Common myeloid progenitor, CD34-positive (primary cell): ENCODE measurements at regions not wholly inside any gene's neighbourhood (a gene's known extent, or its start where the extent isn't known, plus 50 kb on each side); places are given as distances from the start of the nearest gene placed in this dataset.

ENCODE experiments used
- CTCF ChIA-PET: fragments of 350-600 bp; sonication (Branson Sonifier 250); formaldehyde crosslinking; loops from one replicate; lab custom pipeline; 2021; ENCODE audit warnings: antibody characterized with exemption; lab: Charles Lee
- POLR2A ChIA-PET: fragments of 350-600 bp; sonication (Branson Sonifier 250); formaldehyde crosslinking; loops from one replicate; lab custom pipeline; 2021; ENCODE audit warnings: antibody characterized with exemption; lab: Charles Lee
- DNase-seq, 3 donors: peaks; one replicate each; pipeline versions ENCODE4 v3.0.0 to v3.0.0-alpha.2; 2013
- H3K27ac ChIP-seq, 2 experiments: 1 replicate in 1 of 2; 2 replicates in 1 of 2; pipeline ENCODE4 v1.7.0; 2013; ENCODE audit warnings: inconsistent platforms in 2 of 2, low read length in 2 of 2, mild to moderate bottlenecking in 2 of 2, low read depth in 1 of 2, moderate library complexity in 1 of 2; ENCODE audit not compliant: severe bottlenecking in 2 of 2, insufficient read depth in 1 of 2, poor library complexity in 1 of 2
- H3K27me3 ChIP-seq, 5 experiments: replicated peaks in 2 of 5; 1 replicate in 3 of 5; 2 replicates in 2 of 5; pipeline versions ENCODE4 v1.6.1 to v1.7.0; 2013; ENCODE audit warnings: low read length in 4 of 5, mild to moderate bottlenecking in 2 of 5, moderate library complexity in 2 of 5, inconsistent platforms in 1 of 5; ENCODE audit not compliant: insufficient read depth in 5 of 5, control insufficient read depth in 4 of 5
- H3K36me3 ChIP-seq, 4 experiments: 1 replicate in 2 of 4; 2 replicates in 2 of 4; pipeline versions ENCODE4 v1.6.1 to v1.7.0; 2013; ENCODE audit warnings: low read length in 3 of 4, control low read depth in 1 of 4, mild to moderate bottlenecking in 1 of 4; ENCODE audit not compliant: control insufficient read depth in 4 of 4, insufficient read depth in 4 of 4
- H3K4me1 ChIP-seq, 4 experiments: 1 replicate in 3 of 4; 2 replicates in 1 of 4; pipeline versions ENCODE4 v1.6.1 to v1.7.1; 2013; ENCODE audit warnings: low read length in 3 of 4, mild to moderate bottlenecking in 3 of 4, control low read depth in 1 of 4, inconsistent platforms in 1 of 4, moderate library complexity in 1 of 4; ENCODE audit not compliant: control insufficient read depth in 4 of 4, insufficient read depth in 4 of 4; ENCODE audit errors: control extremely low read depth in 1 of 4
- H3K4me3 ChIP-seq, 7 experiments: 1 replicate in 4 of 7; 2 replicates in 3 of 7; pipeline versions ENCODE4 v1.5.1 to v1.7.0; 2013; ENCODE audit warnings: mild to moderate bottlenecking in 7 of 7, low read length in 6 of 7, moderate library complexity in 6 of 7, inconsistent platforms in 2 of 7, low read depth in 2 of 7, control low read depth in 1 of 7; ENCODE audit not compliant: insufficient read depth in 4 of 7, control insufficient read depth in 1 of 7; ENCODE audit errors: extremely low read depth in 1 of 7
- H3K9me3 ChIP-seq, 5 experiments: 1 replicate in 4 of 5; 2 replicates in 1 of 5; pipeline versions ENCODE4 v1.6.1 to v1.7.1; 2013; ENCODE audit warnings: low read length in 4 of 5, mild to moderate bottlenecking in 2 of 5, inconsistent platforms in 1 of 5, low read depth in 1 of 5, moderate library complexity in 1 of 5; ENCODE audit not compliant: control insufficient read depth in 4 of 5, insufficient read depth in 2 of 5; ENCODE audit errors: control extremely low read depth in 1 of 5
- WGBS: methylation state at CpG from one replicate; pipeline ENCODE4 v1.1.5; 2013; ENCODE audit not compliant: insufficient coverage; 5-methylcytosine and 5-hydroxymethylcytosine counted together

DNA sequence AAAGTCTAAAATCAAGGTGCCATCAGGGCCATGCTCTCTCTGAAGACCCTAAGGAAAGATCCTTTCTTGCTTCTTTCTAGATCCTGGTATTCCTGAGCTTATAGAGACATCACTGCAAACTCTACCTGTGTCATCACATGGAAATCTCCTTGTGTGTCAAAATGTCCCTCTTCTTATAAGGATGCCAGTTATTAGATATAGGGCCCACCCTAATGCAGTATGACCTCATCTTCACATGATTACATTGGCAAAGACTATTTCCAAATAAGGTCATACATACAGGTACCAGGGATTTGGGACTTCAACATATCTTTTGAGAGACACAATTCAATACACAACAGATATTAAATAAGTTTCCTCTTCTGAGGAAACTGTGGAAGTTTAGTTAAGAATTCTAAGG lies 123.9 kb downstream of the UNC5CL start:
- H3K4me3 ChIP-seq, result no peak overlapping the region
- no peak for DNase-seq
- H3K9me3 ChIP-seq, result no peaks in the 10 kb centered on the region
- ChIA-PET POLR2A (interaction anchor here (0.6 kb wide), 1 partner anchor 27 kb away, joined by 3 read pairs; no protein-coding TSS in a partner anchor), CTCF (no interaction called here)
- H3K27ac ChIP-seq, result no peak overlapping the region
- H3K4me1 ChIP-seq, result peaks cover 0 to 5% (median 3%) of the 10 kb centered on the region in 4 experiments
- no peaks in the 10 kb centered on the region for H3K36me3 ChIP-seq
- peaks cover 0 to 3% (median 0%) of the 10 kb centered on the region in 5 experiments for H3K27me3 ChIP-seq

- WGBS, result 96% methylated on average over 4 of the region's 6 CpGs
- CTCF ChIA-PET, result no interaction called here
- Histone ChIP-seq H3K9me3 (no peaks in the 10 kb centered on the region), H3K4me1 (peaks cover 0 to 5% (median 3%) of the 10 kb centered on the region in 4 experiments), H3K27me3 (peaks cover 0 to 3% (median 0%) of the 10 kb centered on the region in 5 experiments), H3K27ac (no peak overlapping the region), H3K36me3 (no peaks in the 10 kb centered on the region), H3K4me3 (no peak overlapping the region)
- POLR2A ChIA-PET, result no interaction called here
- DNase-seq, result no peak
These were observed 125.0 kb downstream of the UNC5CL start for GRCh38 chr6:40914005-40914404.

- peaks cover 0 to 5% (median 3%) of the 10 kb centered on the region in 4 experiments for H3K4me1 ChIP-seq
- peaks cover 0 to 3% (median 0%) of the 10 kb centered on the region in 5 experiments for H3K27me3 ChIP-seq
- ChIA-PET CTCF (interaction anchor here (0.8 to 2.2 kb wide), 14 partner anchors 8 to 934 kb away, joined by 3 to 7 read pairs (median 4); no protein-coding TSS in a partner anchor), POLR2A (no interaction called here)
- H3K4me3 ChIP-seq, result no peak overlapping the region
- peaks cover 0 to 3% (median 0%) of the 10 kb centered on the region in 5 experiments for H3K9me3 ChIP-seq
- DNase-seq, result peak; percentile 74 to 89 (median 86)
- WGBS, result 47% methylated on average over 9 of the region's 9 CpGs
- no peaks in the 10 kb centered on the region for H3K36me3 ChIP-seq
- no peak overlapping the region for H3K27ac ChIP-seq
These were observed 126.7 kb downstream of the UNC5CL start for GRCh38 chr6:40912158-40912946.

GRCh38 chr6:40910260-40910893 lies 128.6 kb downstream of the UNC5CL start:
- POLR2A ChIA-PET, result no interaction called here
- Histone ChIP-seq H3K4me1 (peaks cover 0 to 5% (median 3%) of the 10 kb centered on the region in 4 experiments), H3K9me3 (peaks cover 0 to 3% (median 0%) of the 10 kb centered on the region in 5 experiments), H3K27me3 (peaks cover 0 to 5% (median 0%) of the 10 kb centered on the region in 5 experiments), H3K4me3 (no peak overlapping the region), H3K27ac (no peak overlapping the region), H3K36me3 (no peaks in the 10 kb centered on the region)
- CTCF ChIA-PET, result interaction anchor here (1.1 to 1.4 kb wide), 2 partner anchors 9 to 14 kb away, joined by 4 to 5 read pairs; no protein-coding TSS in a partner anchor
- no peak for DNase-seq
- 95% methylated on average over 2 of the region's 2 CpGs for WGBS

GRCh38 chr6:40909811-40910210 lies 129.2 kb downstream of the UNC5CL start:
- POLR2A ChIA-PET, result interaction anchor here (0.6 kb wide), 1 partner anchor 1229 kb away, joined by 3 read pairs; no protein-coding TSS in a partner anchor
- CTCF ChIA-PET, result no interaction called here
- no CpG with 5 or more reads among the region's 1 CpG for WGBS

GRCh38 chr6:40907198-40907701 lies 131.8 kb downstream of the UNC5CL start:
- CTCF ChIA-PET, result no interaction called here
- H3K4me1 ChIP-seq, result peaks cover 0 to 5% (median 3%) of the 10 kb centered on the region in 4 experiments
- peaks cover 0 to 4% (median 0%) of the 10 kb centered on the region in 5 experiments for H3K27me3 ChIP-seq
- H3K36me3 ChIP-seq, result no peaks in the 10 kb centered on the region
- H3K27ac ChIP-seq, result no peak overlapping the region
- no peak for DNase-seq
- 81% methylated on average over 3 of the region's 4 CpGs for WGBS
- POLR2A ChIA-PET, result no interaction called here
- peaks cover 0 to 3% (median 0%) of the 10 kb centered on the region in 5 experiments for H3K9me3 ChIP-seq
- H3K4me3 ChIP-seq, result no peak overlapping the region

More at GRCh38 chr6:40909811-40910210, 129.2 kb downstream of the UNC5CL start:
- no peak overlapping the region for H3K4me3 ChIP-seq
- H3K36me3 ChIP-seq, result no peaks in the 10 kb centered on the region
- H3K27me3 ChIP-seq, result peaks cover 0 to 4% (median 0%) of the 10 kb centered on the region in 5 experiments
- peaks cover 0 to 5% (median 3%) of the 10 kb centered on the region in 4 experiments for H3K4me1 ChIP-seq
- H3K9me3 ChIP-seq, result peaks cover 0 to 3% (median 0%) of the 10 kb centered on the region in 5 experiments
- H3K27ac ChIP-seq, result no peak overlapping the region
- no peak for DNase-seq
